Panc1 (cell line): ENCODE measurements at regions not wholly inside any gene's neighbourhood (a gene's known extent, or its start where the extent isn't known, plus 50 kb on each side); places are given as distances from the start of the nearest gene placed in this dataset.

ENCODE experiments used
- ATAC-seq: fragments of 200-7000 bp; cut with Tn5 transposase; 2 replicates; pipeline ENCODE4 v1.9.1; 2020; ENCODE audit warnings: mild to moderate bottlenecking, moderate library complexity
- BruUV-seq: library from RNA; stranded (reverse); fragments of 400-500 nt; replicated peaks from 2 replicates; lab custom pipeline; 2021; lab: Mats Ljungman, UMichigan
- CTCF ChIA-PET: fragments of 300-600 bp; sonication (Branson Sonifier 250); formaldehyde crosslinking; loops from one replicate; lab custom pipeline; 2022; ENCODE audit warnings: antibody characterized with exemption; lab: Charles Lee
- POLR2A ChIA-PET: fragments of 300-600 bp; sonication (Branson Sonifier 250); formaldehyde crosslinking; loops from one replicate; lab custom pipeline; 2022; ENCODE audit warnings: antibody characterized with exemption; lab: Charles Lee
- DNase-seq: peaks from one replicate; pipeline ENCODE4 v3.0.0-alpha.2; 2010; ENCODE audit warnings: low read depth, low spot score
- H3K27ac ChIP-seq: 2 replicates; pipeline ENCODE4 v1.5.1; 2011; ENCODE audit warnings: mild to moderate bottlenecking, low read length, inconsistent platforms
- H3K27me3 ChIP-seq: fragments of 200-500 bp; sonication (Bioruptor generic); 2 replicates; pipeline ENCODE4 v1.6.0; 2014; ENCODE audit warnings: low read length, inconsistent platforms; ENCODE audit not compliant: control insufficient read depth, insufficient read depth
- H3K36me3 ChIP-seq: fragments of 200-500 bp; sonication (Bioruptor generic); 2 replicates; pipeline ENCODE4 v1.5.1; 2014; ENCODE audit warnings: inconsistent platforms, mild to moderate bottlenecking, low read length, moderate library complexity; ENCODE audit not compliant: control insufficient read depth, insufficient read depth
- H3K4me1 ChIP-seq: 2 replicates; pipeline ENCODE4 v1.5.1; 2011; ENCODE audit warnings: inconsistent platforms, mild to moderate bottlenecking, low read length, moderate library complexity; ENCODE audit not compliant: control insufficient read depth, insufficient read depth
- H3K4me3 ChIP-seq, 2 experiments: 2 replicates each; pipeline ENCODE4 v1.5.1; 2011 to 2012; ENCODE audit warnings: low read depth in 2 of 2, low read length in 2 of 2, mild to moderate bottlenecking in 2 of 2, inconsistent platforms in 1 of 2, moderate library complexity in 1 of 2
- H3K9me3 ChIP-seq: fragments of 200-500 bp; sonication (Bioruptor generic); 2 replicates; pipeline ENCODE4 v1.5.1; 2014; ENCODE audit warnings: low read depth, mild to moderate bottlenecking, inconsistent platforms, low read length, moderate library complexity; ENCODE audit not compliant: control insufficient read depth, insufficient read depth
- POLR2AphosphoS5 ChIP-seq: IDR thresholded peaks from 2 replicates; pipeline ENCODE4 v1.6.1; 2012; ENCODE audit warnings: mild to moderate bottlenecking, low read depth, low read length, moderate library complexity
- REST ChIP-seq, 2 experiments: IDR thresholded peaks; 2 replicates each; pipeline ENCODE4 v1.6.1; 2011 to 2012; ENCODE audit warnings: low read depth in 2 of 2, control low read depth in 1 of 2, low read length in 1 of 2, mild to moderate bottlenecking in 1 of 2, moderate library complexity in 1 of 2; ENCODE audit not compliant: insufficient read depth in 1 of 2
- SIN3A ChIP-seq: IDR thresholded peaks from 2 replicates; pipeline ENCODE4 v1.6.1; 2012; ENCODE audit warnings: low read depth, mild to moderate bottlenecking, low read length, moderate library complexity, borderline replicate concordance; ENCODE audit not compliant: insufficient read depth
- TCF7L2 ChIP-seq: IDR thresholded peaks from 2 replicates; pipeline ENCODE4 v1.6.1; 2011; ENCODE audit warnings: mild to moderate bottlenecking, low read depth, low read length, inconsistent platforms
- in situ Hi-C: cut with HindIII; loops from 2 replicates; pipeline ENCODE4 v1.10.0; 2016; ENCODE audit warnings: low sequenced_read_pairs, low pct_unique_long_range_greater_than_20kb
- intact Hi-C: fragments of 100-400 bp; cut with micrococcal nuclease; formaldehyde crosslinking; loops from one replicate; pipeline ENCODE4 v1.10.0; 2022; ENCODE audit not compliant: unreplicated experiment
- TF ChIP-seq, protein P1 (sequence below): fragments of 450-650 bp; IDR thresholded peaks from 2 replicates; pipeline ENCODE4 v1.5.1; 2017; ENCODE audit warnings: mild to moderate bottlenecking

- Histone ChIP-seq H3K36me3 (no peaks in the 10 kb centered on the region), H3K4me1 (no peaks in the 10 kb centered on the region), H3K4me3 (no peak overlapping the region), H3K9me3 (no peaks in the 10 kb centered on the region), H3K27ac (no peak overlapping the region), H3K27me3 (no peaks in the 10 kb centered on the region; the same call in 1 of the 2 replicates)
- intact Hi-C loops (no loop called here), in situ Hi-C loops (no loop called here)
- no TSS peak for BruUV-seq
- ATAC-seq (no peak), DNase-seq (no peak)
- TF ChIP-seq POLR2AphosphoS5 (no peak), REST (IDR thresholded peaks at IDR 0.05; ENCODE audit: insufficient read depth in 1 of 2, low read depth in 2 of 2, low read length in 1 of 2) (no peak)
- TF ChIP-seq, protein P1, sequence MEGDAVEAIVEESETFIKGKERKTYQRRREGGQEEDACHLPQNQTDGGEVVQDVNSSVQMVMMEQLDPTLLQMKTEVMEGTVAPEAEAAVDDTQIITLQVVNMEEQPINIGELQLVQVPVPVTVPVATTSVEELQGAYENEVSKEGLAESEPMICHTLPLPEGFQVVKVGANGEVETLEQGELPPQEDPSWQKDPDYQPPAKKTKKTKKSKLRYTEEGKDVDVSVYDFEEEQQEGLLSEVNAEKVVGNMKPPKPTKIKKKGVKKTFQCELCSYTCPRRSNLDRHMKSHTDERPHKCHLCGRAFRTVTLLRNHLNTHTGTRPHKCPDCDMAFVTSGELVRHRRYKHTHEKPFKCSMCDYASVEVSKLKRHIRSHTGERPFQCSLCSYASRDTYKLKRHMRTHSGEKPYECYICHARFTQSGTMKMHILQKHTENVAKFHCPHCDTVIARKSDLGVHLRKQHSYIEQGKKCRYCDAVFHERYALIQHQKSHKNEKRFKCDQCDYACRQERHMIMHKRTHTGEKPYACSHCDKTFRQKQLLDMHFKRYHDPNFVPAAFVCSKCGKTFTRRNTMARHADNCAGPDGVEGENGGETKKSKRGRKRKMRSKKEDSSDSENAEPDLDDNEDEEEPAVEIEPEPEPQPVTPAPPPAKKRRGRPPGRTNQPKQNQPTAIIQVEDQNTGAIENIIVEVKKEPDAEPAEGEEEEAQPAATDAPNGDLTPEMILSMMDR, result no peak
- ChIA-PET CTCF (no interaction called here), POLR2A (no interaction called here)
These were observed 556.5 kb downstream of the MN1 start for GRCh38 chr22:27245056-27245455.

DNA sequence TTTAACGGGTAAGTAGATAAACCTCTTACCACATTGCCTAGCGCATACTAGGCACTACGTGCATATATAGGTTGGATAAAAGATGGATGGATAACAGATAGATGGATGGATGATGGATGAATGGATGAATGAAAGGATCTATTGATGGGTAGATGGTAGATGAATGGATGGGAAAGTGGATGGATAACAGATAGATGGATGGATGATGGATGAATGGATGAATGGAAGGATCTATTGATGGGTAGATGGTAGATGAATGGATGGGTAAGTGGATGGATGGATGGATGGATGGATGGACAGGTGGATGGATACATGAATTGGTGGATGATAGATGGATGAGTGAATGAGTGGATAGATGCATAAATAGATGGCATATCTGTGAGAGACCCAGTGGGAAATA, 555.0 kb downstream of the MN1 start:
- no TSS peak for BruUV-seq
- no peaks in the 10 kb centered on the region for H3K9me3 ChIP-seq
- POLR2A ChIA-PET, result no interaction called here
- ATAC-seq, result no peak
- H3K27me3 ChIP-seq, result no peaks in the 10 kb centered on the region; the same call in 1 of the 2 replicates
- no peak for DNase-seq
- H3K4me1 ChIP-seq, result no peaks in the 10 kb centered on the region
- CTCF ChIA-PET, result no interaction called here
- TF ChIP-seq TCF7L2, result no peak
- H3K27ac ChIP-seq, result no peak overlapping the region
- H3K4me3 ChIP-seq, result no peak overlapping the region
- H3K36me3 ChIP-seq, result no peaks in the 10 kb centered on the region
- intact Hi-C loops, result no loop called here
- in situ Hi-C loops, result no loop called here

- ATAC-seq (no peak), DNase-seq (no peak)
- CTCF ChIA-PET, result no interaction called here
- H3K36me3 ChIP-seq, result no peaks in the 10 kb centered on the region
- H3K27me3 ChIP-seq, result no peaks in the 10 kb centered on the region; the same call in 1 of the 2 replicates
- in situ Hi-C loops, result no loop called here
- no peaks in the 10 kb centered on the region for H3K4me1 ChIP-seq
- no peak for TF ChIP-seq SIN3A
- TF ChIP-seq, protein P1, result no peak
- TF ChIP-seq REST (IDR thresholded peaks at IDR 0.05; ENCODE audit: insufficient read depth in 1 of 2, low read depth in 2 of 2, low read length in 1 of 2), result no peak
- H3K4me3 ChIP-seq, result no peak overlapping the region
- H3K27ac ChIP-seq, result no peak overlapping the region
- POLR2A ChIA-PET, result no interaction called here
- intact Hi-C loops, result no loop called here
- no peaks in the 10 kb centered on the region for H3K9me3 ChIP-seq
- BruUV-seq, result no TSS peak
These were observed 553.7 kb downstream of the MN1 start for GRCh38 chr22:27247701-27248434.
